Trophoblast cell (in vitro differentiated cells and primary cell): ENCODE measurements at regions not wholly inside any gene's neighbourhood (a gene's known extent, or its start where the extent isn't known, plus 50 kb on each side); places are given as distances from the start of the nearest gene placed in this dataset.
A peak's percentile ranks its signal among the peaks of the same experiment; 100 is the strongest.

Experiments
- DNase-seq, 2 donors: peaks; one replicate each; pipeline ENCODE4 v3.0.0-alpha.2; 2016
- H2AFZ ChIP-seq: 2 replicates; pipeline ENCODE4 v1.6.1; 2013; ENCODE audit warnings: low read length, moderate library complexity, mild to moderate bottlenecking; ENCODE audit not compliant: insufficient read depth, poor library complexity
- H2AK5ac ChIP-seq: 2 replicates; pipeline ENCODE4 v1.6.1; 2013; ENCODE audit warnings: mild to moderate bottlenecking, low read length
- H2BK120ac ChIP-seq: 2 replicates; pipeline ENCODE4 v1.6.1; 2013; ENCODE audit warnings: low read length, mild to moderate bottlenecking, moderate library complexity; ENCODE audit not compliant: insufficient read depth, poor library complexity
- H2BK12ac ChIP-seq: 2 replicates; pipeline ENCODE4 v1.6.1; 2013; ENCODE audit warnings: mild to moderate bottlenecking, low read length, moderate library complexity
- H2BK5ac ChIP-seq: 2 replicates; pipeline ENCODE4 v1.6.1; 2013; ENCODE audit warnings: low read length, low read depth, moderate library complexity, mild to moderate bottlenecking; ENCODE audit not compliant: poor library complexity
- H3K14ac ChIP-seq: 2 replicates; pipeline ENCODE4 v1.6.1; 2013; ENCODE audit warnings: mild to moderate bottlenecking, low read length
- H3K18ac ChIP-seq: 2 replicates; pipeline ENCODE4 v1.6.1; 2013; ENCODE audit warnings: mild to moderate bottlenecking, low read length
- H3K23ac ChIP-seq: 2 replicates; pipeline ENCODE4 v1.6.1; 2013; ENCODE audit warnings: low read length
- H3K27ac ChIP-seq: 2 replicates; pipeline ENCODE4 v1.5.1; 2013; ENCODE audit warnings: low read depth, mild to moderate bottlenecking, inconsistent platforms, low read length, moderate library complexity
- H3K27me3 ChIP-seq: 2 replicates; pipeline ENCODE4 v1.6.1; 2013; ENCODE audit warnings: inconsistent platforms, mild to moderate bottlenecking, low read length, moderate library complexity; ENCODE audit not compliant: insufficient read depth
- H3K36me3 ChIP-seq, 2 experiments: 1 replicate in 1 of 2; 2 replicates in 1 of 2; pipeline ENCODE4 v1.6.1; 2013; ENCODE audit warnings: low read length in 2 of 2, mild to moderate bottlenecking in 2 of 2, moderate library complexity in 1 of 2; ENCODE audit not compliant: insufficient read depth in 2 of 2, control insufficient read depth in 1 of 2
- H3K4ac ChIP-seq: 2 replicates; pipeline ENCODE4 v1.6.1; 2013; ENCODE audit warnings: low read depth, mild to moderate bottlenecking, low read length, moderate library complexity
- H3K4me1 ChIP-seq, 2 experiments: 1 replicate in 1 of 2; 2 replicates in 1 of 2; pipeline ENCODE4 v1.6.1; 2013; ENCODE audit warnings: low read length in 2 of 2, mild to moderate bottlenecking in 2 of 2, moderate library complexity in 1 of 2; ENCODE audit not compliant: insufficient read depth in 2 of 2, control insufficient read depth in 1 of 2
- H3K4me2 ChIP-seq: 2 replicates; pipeline ENCODE4 v1.6.1; 2013; ENCODE audit warnings: inconsistent platforms, mild to moderate bottlenecking, low read length, moderate library complexity
- H3K4me3 ChIP-seq: 2 replicates; pipeline ENCODE4 v1.5.1; 2013; ENCODE audit warnings: mild to moderate bottlenecking, low read depth, low read length, inconsistent platforms
- H3K79me1 ChIP-seq: one replicate; pipeline ENCODE4 v1.6.1; 2013; ENCODE audit warnings: low read length
- H3K79me2 ChIP-seq: 2 replicates; pipeline ENCODE4 v1.6.1; 2013; ENCODE audit warnings: low read length, mild to moderate bottlenecking; ENCODE audit not compliant: control insufficient read depth, insufficient read depth, poor library complexity
- H3K9ac ChIP-seq: 2 replicates; pipeline ENCODE4 v1.6.1; 2013; ENCODE audit warnings: mild to moderate bottlenecking, low read length
- H3K9me3 ChIP-seq: 2 replicates; pipeline ENCODE4 v1.6.1; 2013; ENCODE audit warnings: low read depth, mild to moderate bottlenecking, control low read depth, inconsistent platforms, low read length; ENCODE audit not compliant: insufficient read depth
- H4K12ac ChIP-seq: 2 replicates; pipeline ENCODE4 v1.6.1; 2013; ENCODE audit warnings: low read depth, mild to moderate bottlenecking, low read length, moderate library complexity
- H4K8ac ChIP-seq: 2 replicates; pipeline ENCODE4 v1.6.1; 2013; ENCODE audit warnings: low read depth, mild to moderate bottlenecking, low read length, moderate library complexity
- H4K91ac ChIP-seq: one replicate; pipeline ENCODE4 v1.6.1; 2013; ENCODE audit warnings: low read depth, mild to moderate bottlenecking, low read length, moderate library complexity
- WGBS: extraction: QIAGEN DNeasy Blood & Tissue Kit; methylation state at CpG from one replicate; pipeline ENCODE4 v1.1.7; 2013; ENCODE audit warnings: missing lambda C conversion rate; ENCODE audit not compliant: insufficient read length, insufficient coverage; ENCODE audit errors: extremely low coverage; 5-methylcytosine and 5-hydroxymethylcytosine counted together

DNA sequence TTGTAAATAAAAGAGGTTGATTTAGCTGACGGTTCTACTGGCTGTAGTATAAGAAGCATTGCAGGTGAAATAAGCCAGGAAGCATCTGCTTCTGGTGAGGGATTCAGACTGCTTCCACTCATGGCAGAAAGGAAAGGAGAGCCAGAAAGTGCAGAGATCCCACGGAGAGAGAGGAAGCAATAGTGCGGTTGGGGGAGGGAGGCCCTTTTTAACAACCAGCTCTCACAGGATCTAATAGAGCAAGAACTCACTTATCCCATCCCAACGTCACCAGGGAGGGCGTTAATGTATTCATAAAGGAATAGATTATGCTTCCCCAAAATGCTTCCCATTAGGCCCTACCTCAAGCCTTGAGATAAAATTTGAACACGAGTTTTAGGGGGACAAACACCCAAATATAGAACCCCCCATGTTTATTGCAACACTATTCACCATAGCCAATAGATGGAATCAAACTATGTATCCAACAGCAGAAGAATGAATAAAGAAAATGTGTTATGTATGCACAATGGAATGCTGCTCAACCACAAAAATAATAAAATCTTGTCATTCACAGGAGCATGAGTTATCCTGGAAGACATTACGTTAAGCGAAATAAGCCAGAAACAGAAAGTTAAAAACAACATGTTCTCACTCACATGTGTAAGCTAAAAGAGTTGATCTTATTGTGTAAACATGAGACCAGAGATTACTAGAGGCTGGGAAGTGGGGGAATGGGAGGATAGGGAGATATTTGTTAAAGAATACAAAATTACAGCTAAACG is 908.3 kb upstream of the ANO3 start:
- H3K4me1 ChIP-seq: no peaks in the 10 kb centered on the region
- no peak overlapping the region for H2AK5ac ChIP-seq
- no peaks in the 10 kb centered on the region for H3K79me1 ChIP-seq
- H3K27me3 ChIP-seq: no peaks in the 10 kb centered on the region
- H3K4me2 ChIP-seq: no peak overlapping the region
- H2BK120ac ChIP-seq: no peak overlapping the region
- H4K12ac ChIP-seq: no peak overlapping the region
- no peak overlapping the region for H3K18ac ChIP-seq
- H3K4ac ChIP-seq: no peak overlapping the region
- H3K79me2 ChIP-seq: no peaks in the 10 kb centered on the region
- WGBS: no CpG with 5 or more reads among the region's 9 CpGs
- no peaks in the 10 kb centered on the region for H3K9me3 ChIP-seq
- H3K14ac ChIP-seq: no peak overlapping the region
- H3K36me3 ChIP-seq: no peaks in the 10 kb centered on the region
- no peak overlapping the region for H3K27ac ChIP-seq
- H3K4me3 ChIP-seq: no peak overlapping the region
- DNase-seq: peak in 1 of 2 donors; percentile 20
- no peak overlapping the region for H2BK12ac ChIP-seq
- no peak overlapping the region for H4K8ac ChIP-seq
- H2BK5ac ChIP-seq: no peak overlapping the region
- no peak overlapping the region for H4K91ac ChIP-seq
- no peak overlapping the region for H3K23ac ChIP-seq
- no peak overlapping the region for H3K9ac ChIP-seq
- H2AFZ ChIP-seq: no peak overlapping the region

DNA sequence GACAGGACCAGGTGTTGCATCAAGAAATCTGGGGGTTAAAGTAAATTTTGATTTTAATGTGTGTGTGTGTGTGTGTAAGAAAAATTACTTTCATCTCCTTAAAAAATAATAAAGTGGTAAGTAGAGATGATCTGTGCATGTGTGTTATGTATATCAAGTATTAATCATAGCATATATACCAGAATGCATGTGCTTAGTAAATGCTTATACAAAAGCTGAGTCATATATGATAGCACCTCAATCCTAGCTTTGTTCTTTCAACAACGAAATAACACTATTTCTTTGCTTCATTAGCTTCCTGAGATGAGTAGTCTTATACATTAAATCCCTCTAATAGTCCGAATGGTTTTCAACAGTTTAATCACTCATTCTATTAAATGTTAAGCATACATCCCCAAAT is 899.6 kb upstream of the ANO3 start:
- Histone ChIP-seq H2BK5ac (no peak overlapping the region), H3K27me3 (no peaks in the 10 kb centered on the region), H3K36me3 (no peaks in the 10 kb centered on the region), H4K12ac (no peak overlapping the region), H3K9ac (no peak overlapping the region), H2BK120ac (no peak overlapping the region), H2AFZ (no peak overlapping the region), H2AK5ac (no peak overlapping the region), H3K4ac (no peak overlapping the region), H3K18ac (no peak overlapping the region), H3K4me2 (no peak overlapping the region), H3K79me2 (no peaks in the 10 kb centered on the region), H4K8ac (no peak overlapping the region), H4K91ac (no peak overlapping the region), H3K27ac (no peak overlapping the region), H3K23ac (no peak overlapping the region), H3K14ac (no peak overlapping the region), H3K79me1 (no peaks in the 10 kb centered on the region), H3K4me3 (no peak overlapping the region), H3K4me1 (no peaks in the 10 kb centered on the region), H2BK12ac (no peak overlapping the region), H3K9me3 (no peaks in the 10 kb centered on the region)
- no peak for DNase-seq
- WGBS: no CpG with 5 or more reads among the region's 2 CpGs

DNA sequence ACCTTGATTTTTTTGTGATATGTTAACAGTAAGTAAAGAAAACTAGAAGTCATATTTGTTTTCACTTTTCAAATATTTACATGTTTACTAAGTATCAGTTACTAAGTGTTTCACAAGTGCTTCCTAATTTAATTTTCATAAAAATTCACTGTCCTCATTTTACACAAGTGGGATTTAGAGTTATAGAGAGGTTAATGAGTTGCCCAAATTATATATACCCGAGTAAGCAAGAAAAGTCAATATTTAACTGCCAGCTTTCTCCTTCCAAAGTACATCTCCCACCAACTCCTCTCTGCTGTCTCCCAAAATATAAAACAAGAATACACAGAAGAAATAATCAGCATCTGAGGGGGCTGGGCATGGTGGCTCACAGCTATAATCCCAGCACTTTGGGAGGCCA is 896.7 kb upstream of the ANO3 start:
- H3K18ac ChIP-seq: no peak overlapping the region
- no peak overlapping the region for H4K91ac ChIP-seq
- DNase-seq: no peak
- H2AK5ac ChIP-seq: no peak overlapping the region
- H3K14ac ChIP-seq: no peak overlapping the region
- H3K4me2 ChIP-seq: no peak overlapping the region
- H3K4me1 ChIP-seq: no peaks in the 10 kb centered on the region
- H3K79me1 ChIP-seq: no peaks in the 10 kb centered on the region
- H3K9me3 ChIP-seq: no peaks in the 10 kb centered on the region
- H3K9ac ChIP-seq: no peak overlapping the region
- H3K79me2 ChIP-seq: no peaks in the 10 kb centered on the region
- H3K4me3 ChIP-seq: no peak overlapping the region
- H2BK120ac ChIP-seq: no peak overlapping the region
- H3K27ac ChIP-seq: no peak overlapping the region
- no peak overlapping the region for H4K12ac ChIP-seq
- H3K4ac ChIP-seq: no peak overlapping the region
- H3K23ac ChIP-seq: no peak overlapping the region
- no peak overlapping the region for H4K8ac ChIP-seq
- H3K27me3 ChIP-seq: no peaks in the 10 kb centered on the region
- WGBS: no CpG with 5 or more reads among the region's 1 CpG
- H2BK12ac ChIP-seq: no peak overlapping the region
- no peak overlapping the region for H2AFZ ChIP-seq
- no peak overlapping the region for H2BK5ac ChIP-seq
- H3K36me3 ChIP-seq: no peaks in the 10 kb centered on the region

DNA sequence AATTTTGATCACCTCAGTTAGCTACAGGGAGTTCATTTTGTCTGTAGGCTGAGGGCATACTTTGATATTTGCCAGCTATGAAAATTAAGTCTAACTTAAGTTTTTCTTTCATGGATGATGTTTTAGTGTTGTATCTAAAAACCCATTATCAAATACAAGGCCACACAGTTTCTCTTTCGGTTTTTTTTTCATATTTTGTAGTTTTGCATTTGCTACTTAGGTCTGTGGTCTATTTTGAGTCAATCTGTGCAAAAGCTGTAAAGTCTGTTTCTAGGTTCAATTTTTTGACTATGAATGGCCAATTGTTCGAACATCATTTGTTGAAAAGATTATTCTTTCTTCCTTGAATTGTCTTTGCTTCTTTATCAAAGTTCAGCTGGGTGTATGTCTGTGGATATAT is 895.6 kb upstream of the ANO3 start:
- no peak overlapping the region for H2BK12ac ChIP-seq
- no peaks in the 10 kb centered on the region for H3K4me1 ChIP-seq
- H3K27me3 ChIP-seq: no peaks in the 10 kb centered on the region
- no peaks in the 10 kb centered on the region for H3K9me3 ChIP-seq
- H3K14ac ChIP-seq: no peak overlapping the region
- H3K18ac ChIP-seq: no peak overlapping the region
- H4K8ac ChIP-seq: no peak overlapping the region
- no peak overlapping the region for H4K12ac ChIP-seq
- no peak overlapping the region for H2BK120ac ChIP-seq
- no peak overlapping the region for H3K4me2 ChIP-seq
- no peak overlapping the region for H3K23ac ChIP-seq
- H2AK5ac ChIP-seq: no peak overlapping the region
- WGBS: no CpG with 5 or more reads among the region's 2 CpGs
- no peak overlapping the region for H3K27ac ChIP-seq
- H3K36me3 ChIP-seq: no peaks in the 10 kb centered on the region
- no peak for DNase-seq
- H2BK5ac ChIP-seq: no peak overlapping the region
- H3K9ac ChIP-seq: no peak overlapping the region
- H3K79me1 ChIP-seq: no peaks in the 10 kb centered on the region
- no peaks in the 10 kb centered on the region for H3K79me2 ChIP-seq
- H2AFZ ChIP-seq: no peak overlapping the region
- H3K4me3 ChIP-seq: no peak overlapping the region
- no peak overlapping the region for H3K4ac ChIP-seq
- no peak overlapping the region for H4K91ac ChIP-seq
